ENCODE measurements at regions not wholly inside any gene's neighbourhood (a gene's known extent, or its start where the extent isn't known, plus 50 kb on each side); places are given as distances from the start of the nearest gene placed in this dataset.
"Not testable (repeated sequence)": the region's sequence is repeated elsewhere in the genome, so short reads cannot be mapped to it uniquely, and the experiment has no call there.

DNA sequence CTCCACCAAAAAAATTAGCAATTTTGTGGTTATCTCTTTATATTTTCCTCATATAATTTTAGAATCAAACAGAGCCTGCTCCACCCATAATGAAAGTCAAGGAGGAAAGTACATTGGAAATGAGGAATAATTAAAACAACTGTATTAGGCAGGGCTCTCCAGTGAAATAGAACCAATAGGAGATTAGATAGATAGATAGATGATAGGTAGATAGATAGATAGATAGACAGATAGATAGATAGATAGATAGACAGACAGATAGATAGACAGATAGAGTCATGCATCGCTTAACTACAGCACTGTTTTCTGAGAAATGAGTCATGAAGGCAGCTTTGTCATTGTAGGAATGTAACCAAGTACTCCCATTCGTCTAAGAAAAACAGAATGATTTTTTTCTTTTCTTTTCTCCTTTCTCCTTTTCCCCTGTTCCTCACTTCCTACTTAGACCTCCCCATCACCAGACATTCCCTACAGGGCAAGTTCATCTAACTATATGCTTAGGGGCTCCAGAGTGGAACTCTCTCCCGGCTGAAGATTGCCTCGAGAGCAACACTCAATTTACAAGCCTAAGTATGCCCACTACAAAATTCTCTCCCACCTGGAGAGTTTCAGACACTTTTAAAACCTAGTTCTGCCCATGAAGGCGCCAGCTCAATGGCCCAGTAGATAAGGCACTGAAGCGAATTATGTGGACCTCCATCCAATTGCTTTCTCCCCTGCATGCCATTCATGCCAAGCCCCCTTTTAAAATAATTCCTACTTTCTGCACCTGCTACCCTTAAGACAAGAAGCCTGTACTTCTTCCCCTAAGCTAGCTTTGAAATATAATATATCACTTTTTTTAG is 53.3 kb upstream of the LIPC start (continued):
- TF ChIP-seq DNMT1 (CRISPR knock-in tag; IDR thresholded peaks at IDR 0.05) (no peak), ZNF598 (CRISPR knock-in tag; IDR thresholded peaks at IDR 0.05; ENCODE audit: borderline replicate concordance) (no peak), ZNF703 (CRISPR knock-in tag; IDR thresholded peaks at IDR 0.05; ENCODE audit: borderline replicate concordance) (no peak)

DNA sequence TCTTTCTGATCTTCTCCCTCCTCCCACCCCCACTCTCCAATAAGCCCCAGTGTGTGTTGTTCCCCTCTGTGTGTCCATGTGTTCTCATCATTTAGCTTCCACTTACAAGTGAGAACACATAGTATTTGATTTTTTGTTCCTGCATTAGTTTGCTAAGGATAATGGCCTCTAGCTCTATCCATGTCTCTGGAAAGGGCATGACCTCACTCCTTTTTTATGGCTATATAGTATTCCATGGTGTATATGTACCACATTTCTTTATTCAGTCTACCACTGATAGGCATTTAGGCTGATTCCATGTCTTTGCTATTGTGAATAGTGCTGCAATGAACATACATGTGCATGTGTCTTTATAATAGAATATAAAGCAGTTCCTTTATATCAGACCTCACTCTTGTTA is 52.3 kb upstream of the LIPC start:
- H2AFZ ChIP-seq (ENCODE audit: low read length); H3K27me3 ChIP-seq (ENCODE audit: control insufficient read depth in 1 of 2, insufficient read depth in 2 of 2, low read length in 2 of 2); CTCF ChIA-PET (ENCODE audit: low intra/inter-chr PET ratio, low total read pairs); H3K79me2 ChIP-seq (ENCODE audit: insufficient read depth, low read length); ATAC-seq; H3K9ac ChIP-seq (ENCODE audit: insufficient read depth, low read depth, low read length); DNase-seq (ENCODE audit: low spot score); FAIRE-seq; in situ Hi-C loops (cut with HindIII; ENCODE audit: extremely low pct_ligation_motif_present, low pct_unique_long_range_greater_than_20kb); H3K4me2 ChIP-seq (ENCODE audit: low read depth, low read length); POLR2A ChIA-PET; H3K27ac ChIP-seq (ENCODE audit: extremely low read length, insufficient read depth, low read length); BruUV-seq (replicated peaks); H4K20me1 ChIP-seq (ENCODE audit: insufficient read depth, low read length); H3K36me3 ChIP-seq (replicated peaks in 1 of 2; ENCODE audit: control insufficient read depth in 1 of 2, insufficient read depth in 2 of 2, low read length in 2 of 2); H3K4me3 ChIP-seq (replicated peaks in 1 of 3; ENCODE audit: insufficient read depth in 1 of 3, low read depth in 2 of 3, low read length in 3 of 3); H3K9me3 ChIP-seq (ENCODE audit: low read length): not testable (repeated sequence)
- intact Hi-C loops (cut with micrococcal nuclease; ENCODE audit: unreplicated experiment) = loop anchor here (10.0 kb wide), 1 partner anchor 105 kb away; no protein-coding TSS in a partner anchor
- peaks cover 13% of the 10 kb centered on the region for H3K4me1 ChIP-seq (ENCODE audit: insufficient read depth, low read length)

DNA sequence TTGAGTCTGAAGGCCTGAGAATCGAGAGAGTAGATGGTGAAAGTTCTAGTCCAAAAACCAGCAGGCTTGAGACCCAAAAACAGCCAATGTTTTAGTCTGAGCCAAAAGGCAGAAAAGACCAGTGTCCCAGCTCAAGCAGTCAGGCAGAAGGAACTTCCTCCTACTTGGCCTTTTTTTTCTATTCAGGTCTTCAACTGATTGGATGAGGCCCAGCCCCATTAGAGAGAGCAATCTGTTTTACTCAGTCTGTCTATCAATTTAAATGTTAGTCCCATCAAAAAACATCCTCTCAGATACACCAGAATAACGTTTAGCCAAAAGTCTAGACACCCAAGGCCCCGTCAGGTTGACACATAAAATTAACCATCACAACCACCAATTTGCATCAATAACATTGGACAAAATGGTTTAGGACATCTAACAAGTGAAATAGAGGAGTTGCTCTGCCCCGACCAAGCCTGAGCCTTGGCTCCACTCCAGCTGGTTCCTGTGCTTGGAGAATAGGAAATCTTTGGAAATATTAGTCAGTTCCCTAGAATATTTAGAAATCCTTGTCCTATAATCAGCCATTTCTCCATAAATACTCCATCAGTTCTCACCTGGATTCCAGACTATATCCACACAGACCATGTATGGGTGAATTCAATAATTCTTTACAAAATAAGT is 51.4 kb upstream of the LIPC start:
- no TSS peak for BruUV-seq (replicated peaks)
- no peak overlapping the region for H3K9ac ChIP-seq (ENCODE audit: insufficient read depth, low read depth, low read length)
- H3K4me2 ChIP-seq (ENCODE audit: low read depth, low read length) = no peak overlapping the region
- FAIRE-seq (no peak), DNase-seq (ENCODE audit: low spot score) (no peak), ATAC-seq (no peak)
- no peaks in the 10 kb centered on the region for H4K20me1 ChIP-seq (ENCODE audit: insufficient read depth, low read length)
- H3K36me3 ChIP-seq (replicated peaks in 1 of 2; ENCODE audit: control insufficient read depth in 1 of 2, insufficient read depth in 2 of 2, low read length in 2 of 2) = no peaks in the 10 kb centered on the region
- H2AFZ ChIP-seq (ENCODE audit: low read length) = no peak overlapping the region
- no peaks in the 10 kb centered on the region; a peak in 1 of 5 replicates for H3K27me3 ChIP-seq (ENCODE audit: control insufficient read depth in 1 of 2, insufficient read depth in 2 of 2, low read length in 2 of 2)
- H3K79me2 ChIP-seq (ENCODE audit: insufficient read depth, low read length) = no peaks in the 10 kb centered on the region
- H3K9me3 ChIP-seq (ENCODE audit: low read length) = no peaks in the 10 kb centered on the region
- ChIA-PET CTCF (ENCODE audit: low intra/inter-chr PET ratio, low total read pairs) (no interaction called here), POLR2A (no interaction called here)
- peaks cover 13% of the 10 kb centered on the region for H3K4me1 ChIP-seq (ENCODE audit: insufficient read depth, low read length)
- 23% methylated on average over 4 of the region's 4 CpGs for WGBS (ENCODE audit: low lambda C conversion rate)
- H3K27ac ChIP-seq (ENCODE audit: extremely low read length, insufficient read depth, low read length) = no peak overlapping the region
- intact Hi-C loops (cut with micrococcal nuclease; ENCODE audit: unreplicated experiment) (no loop called here), in situ Hi-C loops (cut with HindIII; ENCODE audit: extremely low pct_ligation_motif_present, low pct_unique_long_range_greater_than_20kb) (no loop called here)
- H3K4me3 ChIP-seq (replicated peaks in 1 of 3; ENCODE audit: insufficient read depth in 1 of 3, low read depth in 2 of 3, low read length in 3 of 3) = no peak overlapping the region
- TF ChIP-seq NCOR1 (IDR thresholded peaks at IDR 0.05; ENCODE audit: borderline replicate concordance, low read length) = no peak
- TF ChIP-seq, protein P1, sequence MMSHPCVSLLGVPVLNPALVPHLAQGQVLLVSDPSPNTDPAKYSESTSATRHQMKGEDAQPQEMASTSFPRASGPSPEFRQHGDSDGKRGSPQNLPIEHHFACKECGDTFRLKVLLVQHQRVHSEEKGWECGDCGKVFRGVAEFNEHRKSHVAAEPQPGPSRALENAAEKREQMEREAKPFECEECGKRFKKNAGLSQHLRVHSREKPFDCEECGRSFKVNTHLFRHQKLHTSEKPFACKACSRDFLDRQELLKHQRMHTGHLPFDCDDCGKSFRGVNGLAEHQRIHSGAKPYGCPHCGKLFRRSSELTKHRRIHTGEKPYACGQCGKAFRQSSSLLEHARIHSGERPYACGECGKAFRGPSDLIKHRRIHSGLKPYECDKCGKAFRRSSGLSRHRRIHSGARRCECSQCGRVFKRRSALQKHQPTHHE (CRISPR knock-in tag; IDR thresholded peaks at IDR 0.05; ENCODE audit: borderline replicate concordance) = no peak
